HG03025 (cell line): ENCODE measurements at regions not wholly inside any gene's neighbourhood (a gene's known extent, or its start where the extent isn't known, plus 50 kb on each side); places are given as distances from the start of the nearest gene placed in this dataset.
"Not testable (repeated sequence)": the region's sequence is repeated elsewhere in the genome, so short reads cannot be mapped to it uniquely, and the experiment has no call there.

Experiments
- ATAC-seq: cut with Tn5 transposase; IDR thresholded peaks from one replicate; pipeline ENCODE4 v1.9.1; 2021; ENCODE audit warnings: mild to moderate bottlenecking, moderate library complexity; ENCODE audit not compliant: unreplicated experiment, low FRiP score

DNA sequence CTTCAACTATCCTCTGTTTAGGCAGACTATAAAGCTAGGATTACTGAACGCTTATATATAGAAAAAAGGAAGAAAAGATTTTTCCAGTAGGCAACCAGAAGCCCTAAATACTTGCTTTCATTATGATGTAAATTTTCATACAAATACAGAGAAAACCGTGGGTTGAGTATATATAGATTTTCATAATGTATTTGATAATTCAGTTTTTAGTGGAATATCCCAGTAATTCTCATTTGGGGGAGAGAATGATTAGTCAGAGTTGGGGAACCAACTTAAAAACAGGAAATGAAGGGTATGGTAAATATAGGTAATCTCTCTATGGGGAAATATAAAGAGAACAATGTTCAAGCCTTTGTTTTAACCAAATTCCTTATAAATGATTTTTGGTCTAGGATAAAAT lies 154.0 kb upstream of the CITED2 start:
- ATAC-seq: no peak

DNA sequence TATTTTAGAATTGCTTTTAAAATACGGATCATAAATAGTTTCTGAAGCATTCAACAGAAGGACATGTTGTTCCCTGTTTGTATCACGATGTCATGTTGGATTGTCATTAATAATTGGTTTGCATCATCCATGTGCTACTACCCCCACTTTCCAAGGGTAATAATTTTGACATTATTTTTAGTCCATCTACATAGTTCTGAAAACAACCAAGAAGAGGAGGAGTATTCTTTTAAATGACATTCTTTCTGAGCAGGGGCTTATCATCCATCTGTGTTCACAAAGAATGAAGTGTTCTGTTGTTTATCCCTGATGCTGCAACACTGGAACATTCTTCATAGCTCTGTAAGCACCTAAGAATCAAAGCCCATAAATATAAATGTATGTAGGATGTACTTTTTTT lies 151.0 kb upstream of the CITED2 start:
- no peak for ATAC-seq

GRCh38 chr6:139523986-139524385 lies 149.5 kb upstream of the CITED2 start:
- ATAC-seq: no peak

- no peak for ATAC-seq
Measured at GRCh38 chr6:139522511-139523220, 148.2 kb upstream of the CITED2 start.

- ATAC-seq: no peak
Measured at GRCh38 chr6:139521338-139521737, 146.9 kb upstream of the CITED2 start.

GRCh38 chr6:139520321-139520768 lies 145.9 kb upstream of the CITED2 start:
- no peak for ATAC-seq

- ATAC-seq: no peak
Measured at GRCh38 chr6:139519571-139520031, 145.2 kb upstream of the CITED2 start.

DNA sequence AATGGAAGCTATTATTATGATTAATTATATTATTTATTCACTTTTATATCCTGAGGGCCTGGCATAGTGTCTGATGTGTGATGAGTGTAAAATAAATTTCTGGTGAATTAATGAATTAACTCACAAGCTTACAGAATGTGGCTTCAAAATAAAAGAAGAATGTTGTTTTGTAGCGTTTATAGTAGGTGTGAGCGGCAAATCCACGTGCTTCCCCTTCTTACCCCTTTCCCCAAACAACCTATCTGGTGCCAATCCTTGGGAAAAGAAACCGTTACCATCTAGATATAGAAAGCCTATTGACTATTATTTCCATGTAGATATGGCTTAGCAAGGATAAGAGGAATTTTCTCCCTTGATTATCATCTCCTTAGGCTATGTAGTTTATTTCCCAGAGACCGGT lies 144.6 kb upstream of the CITED2 start:
- no peak for ATAC-seq

GRCh38 chr6:139518556-139519091 lies 144.2 kb upstream of the CITED2 start:
- ATAC-seq: no peak

DNA sequence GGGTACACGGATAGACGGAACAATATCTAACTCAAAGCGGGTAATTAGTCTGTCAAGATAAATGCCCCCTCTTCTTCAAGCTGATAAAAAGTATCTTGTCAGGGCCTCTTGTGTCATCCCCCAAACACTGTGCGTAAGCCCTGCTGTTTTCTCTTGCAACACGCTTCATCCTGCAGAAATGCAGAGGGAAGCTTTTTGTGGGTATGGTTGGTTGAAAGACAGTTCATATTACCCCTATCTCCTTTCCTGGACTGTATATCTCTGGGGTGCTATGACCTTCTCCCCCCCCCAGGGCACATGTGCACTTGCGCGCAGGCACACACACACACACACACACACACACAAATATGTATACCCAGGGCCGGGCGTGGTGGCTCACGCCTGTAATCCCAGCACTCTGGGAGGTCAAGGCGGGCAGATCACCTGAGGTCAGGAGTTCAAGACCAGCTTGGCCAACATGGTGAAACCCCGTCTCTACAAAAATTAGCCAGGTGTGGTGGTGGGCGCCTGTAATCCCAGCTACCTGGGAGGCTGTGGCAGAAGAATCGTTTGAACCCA lies 143.6 kb upstream of the CITED2 start:
- ATAC-seq: not testable (repeated sequence)

DNA sequence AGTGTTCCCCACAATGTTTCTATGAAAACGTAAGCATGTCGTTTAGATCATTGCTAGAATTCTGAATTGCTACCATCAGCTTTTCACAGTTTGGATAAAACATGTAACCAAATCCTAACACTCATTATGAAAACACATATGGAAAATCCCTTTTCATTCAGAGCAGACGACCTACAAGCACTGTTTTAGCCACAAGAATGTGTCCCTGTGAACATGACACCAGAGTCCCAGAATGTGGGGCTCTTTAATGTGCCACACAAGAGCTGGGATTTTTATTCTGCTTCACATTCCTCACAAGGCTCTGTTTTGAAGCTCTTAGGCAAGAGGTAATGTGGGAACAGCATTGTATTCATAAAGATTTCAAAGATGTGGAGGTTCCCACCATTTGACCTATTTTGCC lies 141.1 kb upstream of the CITED2 start:
- ATAC-seq: no peak

DNA sequence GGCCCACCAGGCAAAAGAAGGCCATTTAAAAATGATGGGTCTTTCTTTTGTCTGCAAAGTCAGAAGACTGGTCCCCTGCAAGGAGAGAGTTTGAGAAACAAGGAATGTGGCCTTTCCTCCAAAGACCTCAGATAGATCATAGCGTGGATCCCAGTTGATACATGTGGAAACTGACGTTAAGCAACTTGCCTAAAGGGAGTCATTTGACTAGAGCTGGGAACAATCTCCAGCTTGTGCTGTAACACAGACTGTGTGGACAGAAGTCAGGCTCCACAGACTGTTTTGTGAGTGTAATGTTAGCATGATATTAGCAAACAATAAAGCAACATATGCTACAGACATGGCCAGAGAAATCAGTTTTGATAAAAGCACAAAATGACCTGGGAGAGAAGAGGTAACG lies 140.4 kb upstream of the CITED2 start:
- no peak for ATAC-seq

DNA sequence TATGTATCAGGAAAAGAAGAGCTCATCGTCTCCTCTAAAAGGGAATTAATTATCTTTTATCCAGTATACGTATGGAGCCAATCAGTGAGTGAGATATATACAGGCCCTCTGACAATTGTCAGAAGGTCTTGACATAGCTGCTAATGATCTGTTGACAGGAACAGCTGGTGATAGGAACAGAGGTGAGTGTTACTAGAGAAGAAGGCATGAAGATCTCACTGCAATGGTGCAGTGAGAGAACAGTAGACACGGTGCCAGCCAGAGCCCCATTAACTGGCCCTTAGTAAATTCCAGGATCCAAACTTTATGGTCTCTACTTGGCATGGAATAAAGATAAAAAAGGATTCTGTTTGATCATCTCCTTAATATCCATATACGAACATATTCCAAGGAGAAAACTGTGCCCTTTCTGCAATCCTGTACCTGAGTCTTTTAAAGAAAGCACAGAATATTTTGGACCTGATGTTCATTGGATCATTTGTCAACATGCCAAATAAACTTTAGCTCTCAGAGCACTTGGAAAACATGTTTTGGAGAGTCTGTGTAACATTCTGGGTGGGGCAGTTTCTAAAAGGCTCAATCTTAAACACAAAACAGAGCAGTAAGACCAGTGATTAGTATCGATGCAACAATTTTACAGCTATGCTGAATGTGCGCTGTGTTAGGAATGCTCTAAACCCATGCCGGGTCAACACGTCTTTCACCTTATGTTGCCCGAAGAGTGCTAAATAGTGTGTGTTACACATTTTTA lies 135.8 kb upstream of the CITED2 start:
- ATAC-seq: no peak

DNA sequence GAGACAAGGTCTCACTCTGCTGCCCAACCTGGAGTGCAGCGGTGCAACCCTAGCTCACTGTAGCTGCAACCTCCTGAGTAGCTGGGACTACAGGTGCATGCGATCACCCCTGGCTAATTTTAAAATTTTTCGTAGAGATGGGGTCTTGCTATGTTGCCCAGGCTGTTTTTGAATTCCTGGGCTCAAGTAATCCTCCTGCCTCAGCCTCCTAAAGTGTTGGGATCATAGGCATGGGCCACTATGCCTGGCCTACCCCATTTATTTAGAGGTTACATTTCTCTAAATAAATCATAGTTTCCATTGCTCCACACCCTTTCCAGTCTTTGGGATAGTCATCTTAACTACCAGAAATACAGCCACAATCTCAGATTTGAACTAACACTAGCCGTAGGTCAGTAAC lies 134.7 kb upstream of the CITED2 start:
- ATAC-seq: no peak

GRCh38 chr6:139508576-139508975 lies 134.1 kb upstream of the CITED2 start:
- no peak for ATAC-seq

- ATAC-seq: no peak
Measured at GRCh38 chr6:139508023-139508422, 133.6 kb upstream of the CITED2 start.

DNA sequence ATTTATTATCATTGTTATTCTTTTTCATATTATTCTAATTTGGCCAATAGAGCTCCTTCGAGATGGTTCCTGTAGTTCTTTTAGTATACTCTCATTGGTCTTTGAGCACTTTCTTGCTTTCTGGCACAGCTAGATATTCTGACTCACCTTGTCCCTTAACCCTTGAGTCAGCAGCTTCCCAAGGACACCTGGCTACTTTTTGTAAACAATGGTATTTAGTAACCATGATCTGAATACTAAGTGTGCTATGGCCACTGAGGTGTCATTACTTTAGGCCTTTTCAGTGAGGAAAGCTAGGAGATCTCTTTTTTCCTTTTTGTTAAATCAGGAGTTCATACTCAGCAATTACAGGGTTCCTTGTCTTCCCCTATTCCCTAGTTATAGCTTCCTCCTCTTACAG lies 126.5 kb upstream of the CITED2 start:
- ATAC-seq: no peak

- ATAC-seq: no peak
Measured at GRCh38 chr6:139498715-139499114, 124.3 kb upstream of the CITED2 start.

GRCh38 chr6:139497345-139497961 lies 123.0 kb upstream of the CITED2 start:
- no peak for ATAC-seq

- ATAC-seq: no peak
Measured at GRCh38 chr6:139496654-139497344, 122.4 kb upstream of the CITED2 start.
